ENCODE measurements at regions not wholly inside any gene's neighbourhood (a gene's known extent, or its start where the extent isn't known, plus 50 kb on each side); places are given as distances from the start of the nearest gene placed in this dataset.

DNA sequence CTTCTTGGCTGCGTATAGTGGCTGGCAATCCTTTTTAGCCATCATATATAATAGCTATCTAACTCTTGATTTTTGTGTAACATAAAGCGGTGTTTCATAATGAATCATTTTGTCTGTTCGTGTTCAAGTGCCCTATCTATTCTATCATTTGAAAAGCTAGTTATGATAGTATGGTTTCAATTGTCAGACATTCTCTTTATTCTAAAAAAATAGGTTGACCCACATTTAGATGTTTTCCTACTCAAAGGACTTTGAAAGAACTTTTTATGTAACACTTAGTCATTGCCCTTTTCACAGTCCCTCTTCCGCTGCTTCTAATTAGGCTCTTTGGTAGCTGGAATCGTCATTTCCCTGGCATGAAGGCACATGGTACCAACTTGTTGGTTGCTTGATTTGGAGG is 272.2 kb upstream of the B3GALT2 start:
- TF ChIP-seq KDM1A (IDR thresholded peaks at IDR 0.05; ENCODE audit: low read depth) (no peak), ATOH8 (CRISPR knock-in tag; IDR thresholded peaks at IDR 0.05; ENCODE audit: low read depth) (no peak), NFE2L2 (conservative IDR thresholded peaks at IDR 0.05; ENCODE audit: low read length) (no peak), POLR2A (IDR thresholded peaks at IDR 0.05; ENCODE audit: low read length) (no peak), BHLHE40 (IDR thresholded peaks at IDR 0.05; ENCODE audit: low read depth, low read length) (no peak)
- TF ChIP-seq, protein P1, sequence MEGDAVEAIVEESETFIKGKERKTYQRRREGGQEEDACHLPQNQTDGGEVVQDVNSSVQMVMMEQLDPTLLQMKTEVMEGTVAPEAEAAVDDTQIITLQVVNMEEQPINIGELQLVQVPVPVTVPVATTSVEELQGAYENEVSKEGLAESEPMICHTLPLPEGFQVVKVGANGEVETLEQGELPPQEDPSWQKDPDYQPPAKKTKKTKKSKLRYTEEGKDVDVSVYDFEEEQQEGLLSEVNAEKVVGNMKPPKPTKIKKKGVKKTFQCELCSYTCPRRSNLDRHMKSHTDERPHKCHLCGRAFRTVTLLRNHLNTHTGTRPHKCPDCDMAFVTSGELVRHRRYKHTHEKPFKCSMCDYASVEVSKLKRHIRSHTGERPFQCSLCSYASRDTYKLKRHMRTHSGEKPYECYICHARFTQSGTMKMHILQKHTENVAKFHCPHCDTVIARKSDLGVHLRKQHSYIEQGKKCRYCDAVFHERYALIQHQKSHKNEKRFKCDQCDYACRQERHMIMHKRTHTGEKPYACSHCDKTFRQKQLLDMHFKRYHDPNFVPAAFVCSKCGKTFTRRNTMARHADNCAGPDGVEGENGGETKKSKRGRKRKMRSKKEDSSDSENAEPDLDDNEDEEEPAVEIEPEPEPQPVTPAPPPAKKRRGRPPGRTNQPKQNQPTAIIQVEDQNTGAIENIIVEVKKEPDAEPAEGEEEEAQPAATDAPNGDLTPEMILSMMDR (IDR thresholded peaks at IDR 0.05): no peak

Measured in A549 (cell line).